SK-N-SH treated with all-trans-retinoic acid at 6 μM for 48 hours (cell line): ENCODE measurements at regions not wholly inside any gene's neighbourhood (a gene's known extent, or its start where the extent isn't known, plus 50 kb on each side); places are given as distances from the start of the nearest gene placed in this dataset.

Source experiments
- ATAC-seq: fragments of 200-7000 bp; cut with Tn5 transposase; 3 replicates; pipeline ENCODE4 v1.9.1; 2020; ENCODE audit warnings: mild to moderate bottlenecking, moderate library complexity
- ARNTL ChIP-seq: fragments of 450-650 bp; formaldehyde crosslinking; IDR thresholded peaks from 2 replicates; pipeline ENCODE4 v1.5.0; 2020; ENCODE audit warnings: low read depth, mild to moderate bottlenecking, moderate library complexity, borderline replicate concordance
- BACH2 ChIP-seq: fragments of 250-450 bp; sonication (Bioruptor Pico); IDR thresholded peaks from 2 replicates; pipeline ENCODE4 v1.9.0; 2021; ENCODE audit warnings: mild to moderate bottlenecking, borderline replicate concordance
- GLIS3 ChIP-seq: fragments of 250-450 bp; sonication (Bioruptor Pico); IDR thresholded peaks from 2 replicates; pipeline ENCODE4 v1.5.0; 2020; ENCODE audit warnings: mild to moderate bottlenecking, moderate library complexity
- ISL1 ChIP-seq: fragments of 250-450 bp; sonication (Bioruptor Pico); IDR thresholded peaks from 2 replicates; pipeline ENCODE4 v2.1.2; 2022; ENCODE audit warnings: mild to moderate bottlenecking, moderate library complexity
- OSR1 ChIP-seq: fragments of 250-450 bp; sonication (Bioruptor Pico); IDR thresholded peaks from 2 replicates; pipeline ENCODE4 v1.8.0; 2022; ENCODE audit warnings: moderate library complexity, mild to moderate bottlenecking, inconsistent platforms
- PPARA ChIP-seq: fragments of 250-450 bp; sonication (Bioruptor Pico); IDR thresholded peaks from 2 replicates; pipeline ENCODE4 v1.5.0; 2020; ENCODE audit warnings: mild to moderate bottlenecking, borderline replicate concordance
- TCF4 ChIP-seq: fragments of 250-450 bp; sonication (Bioruptor Pico); IDR thresholded peaks from 2 replicates; pipeline ENCODE4 v1.8.0; 2021; ENCODE audit warnings: mild to moderate bottlenecking, moderate library complexity, borderline replicate concordance
- TOX ChIP-seq: fragments of 250-450 bp; sonication (Bioruptor Pico); IDR thresholded peaks from 2 replicates; pipeline ENCODE4 v1.8.0; 2021; ENCODE audit warnings: mild to moderate bottlenecking, moderate library complexity, borderline replicate concordance
- ZC3H10 ChIP-seq: fragments of 250-450 bp; sonication (Bioruptor Pico); IDR thresholded peaks from 2 replicates; pipeline ENCODE4 v1.5.1; 2021; ENCODE audit warnings: mild to moderate bottlenecking, moderate library complexity
- ZFP3 ChIP-seq: fragments of 250-450 bp; sonication (Bioruptor Pico); IDR thresholded peaks from 2 replicates; pipeline ENCODE4 v1.5.0; 2020; ENCODE audit warnings: mild to moderate bottlenecking, moderate library complexity
- ZFP30 ChIP-seq: fragments of 450-650 bp; formaldehyde crosslinking; IDR thresholded peaks from 2 replicates; pipeline ENCODE4 v1.5.0; 2022; ENCODE audit warnings: mild to moderate bottlenecking, moderate library complexity
- ZNF565 ChIP-seq: fragments of 450-650 bp; formaldehyde crosslinking; conservative IDR thresholded peaks from 2 replicates; pipeline ENCODE4 v1.5.0; 2020; ENCODE audit warnings: low read depth, mild to moderate bottlenecking, moderate library complexity
- ZNF70 ChIP-seq: fragments of 450-650 bp; formaldehyde crosslinking; IDR thresholded peaks from 2 replicates; pipeline ENCODE4 v1.5.0; 2020; ENCODE audit warnings: mild to moderate bottlenecking, moderate library complexity
- ZNF8 ChIP-seq: fragments of 450-650 bp; formaldehyde crosslinking; IDR thresholded peaks from 2 replicates; pipeline ENCODE4 v1.5.0; 2020; ENCODE audit warnings: mild to moderate bottlenecking, moderate library complexity
- TF ChIP-seq, protein P1 (sequence below): fragments of 250-450 bp; sonication (Bioruptor Pico); IDR thresholded peaks from 2 replicates; pipeline ENCODE4 v1.5.0; 2020; ENCODE audit warnings: mild to moderate bottlenecking, moderate library complexity
- TF ChIP-seq, protein P2 (sequence below): fragments of 250-450 bp; sonication (Bioruptor Pico); IDR thresholded peaks from 2 replicates; pipeline ENCODE4 v1.5.1; 2020; ENCODE audit warnings: low read depth, mild to moderate bottlenecking, moderate library complexity
- TF ChIP-seq, protein P3 (sequence below): fragments of 250-450 bp; sonication (Bioruptor Pico); IDR thresholded peaks from 2 replicates; pipeline ENCODE4 v1.8.0; 2020; ENCODE audit warnings: mild to moderate bottlenecking, moderate library complexity, borderline replicate concordance

DNA sequence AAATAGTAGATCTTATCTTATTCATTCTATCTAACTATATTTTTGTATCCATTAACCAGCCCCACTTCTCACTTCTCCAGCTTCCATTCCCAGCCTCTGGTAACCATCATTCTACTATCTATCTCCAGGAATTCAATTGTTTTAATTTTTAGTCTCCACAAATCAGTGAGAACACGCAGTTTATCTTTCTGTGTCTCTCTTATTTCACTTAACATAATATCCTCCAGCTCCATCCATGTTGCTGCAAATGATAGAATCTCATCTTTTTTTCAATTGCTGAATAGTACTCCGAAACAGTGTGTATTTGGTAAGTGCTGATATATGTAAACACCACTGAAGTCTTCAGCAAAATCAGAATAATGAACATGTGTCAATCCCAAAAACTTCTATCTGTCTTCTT, 587.2 kb upstream of the ATP2B1 start:
- ATAC-seq, result no peak
- TF ChIP-seq, protein P1, sequence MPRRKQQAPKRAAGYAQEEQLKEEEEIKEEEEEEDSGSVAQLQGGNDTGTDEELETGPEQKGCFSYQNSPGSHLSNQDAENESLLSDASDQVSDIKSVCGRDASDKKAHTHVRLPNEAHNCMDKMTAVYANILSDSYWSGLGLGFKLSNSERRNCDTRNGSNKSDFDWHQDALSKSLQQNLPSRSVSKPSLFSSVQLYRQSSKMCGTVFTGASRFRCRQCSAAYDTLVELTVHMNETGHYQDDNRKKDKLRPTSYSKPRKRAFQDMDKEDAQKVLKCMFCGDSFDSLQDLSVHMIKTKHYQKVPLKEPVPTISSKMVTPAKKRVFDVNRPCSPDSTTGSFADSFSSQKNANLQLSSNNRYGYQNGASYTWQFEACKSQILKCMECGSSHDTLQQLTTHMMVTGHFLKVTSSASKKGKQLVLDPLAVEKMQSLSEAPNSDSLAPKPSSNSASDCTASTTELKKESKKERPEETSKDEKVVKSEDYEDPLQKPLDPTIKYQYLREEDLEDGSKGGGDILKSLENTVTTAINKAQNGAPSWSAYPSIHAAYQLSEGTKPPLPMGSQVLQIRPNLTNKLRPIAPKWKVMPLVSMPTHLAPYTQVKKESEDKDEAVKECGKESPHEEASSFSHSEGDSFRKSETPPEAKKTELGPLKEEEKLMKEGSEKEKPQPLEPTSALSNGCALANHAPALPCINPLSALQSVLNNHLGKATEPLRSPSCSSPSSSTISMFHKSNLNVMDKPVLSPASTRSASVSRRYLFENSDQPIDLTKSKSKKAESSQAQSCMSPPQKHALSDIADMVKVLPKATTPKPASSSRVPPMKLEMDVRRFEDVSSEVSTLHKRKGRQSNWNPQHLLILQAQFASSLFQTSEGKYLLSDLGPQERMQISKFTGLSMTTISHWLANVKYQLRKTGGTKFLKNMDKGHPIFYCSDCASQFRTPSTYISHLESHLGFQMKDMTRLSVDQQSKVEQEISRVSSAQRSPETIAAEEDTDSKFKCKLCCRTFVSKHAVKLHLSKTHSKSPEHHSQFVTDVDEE (CRISPR knock-in tag), result no peak
- peak; percentile 82 for TF ChIP-seq ZNF70 (CRISPR knock-in tag)

DNA sequence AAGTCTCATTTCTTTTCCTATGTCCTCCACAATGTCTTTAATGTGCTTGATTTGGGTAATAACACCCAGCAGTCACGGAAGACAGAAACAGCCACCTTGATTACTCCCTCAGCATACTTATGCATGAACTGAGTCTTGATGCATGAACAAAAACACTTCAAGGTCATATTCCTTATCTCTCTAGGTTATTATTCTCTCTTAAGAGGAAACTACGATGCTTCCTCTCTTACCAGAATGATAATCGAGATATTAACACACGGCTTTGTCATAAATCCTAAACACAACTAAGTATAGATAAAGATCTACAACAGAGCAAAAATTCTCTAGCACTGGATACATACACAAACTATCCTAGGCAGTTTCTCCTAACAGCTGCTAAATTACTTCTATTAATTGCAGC, 583.5 kb upstream of the ATP2B1 start:
- TF ChIP-seq OSR1 (CRISPR knock-in tag), result no peak
- TF ChIP-seq ISL1 (CRISPR knock-in tag), result no peak
- TF ChIP-seq TCF4 (CRISPR knock-in tag), result no peak
- TF ChIP-seq, all 23 proteins: peak for 0
- no peak for ATAC-seq

DNA sequence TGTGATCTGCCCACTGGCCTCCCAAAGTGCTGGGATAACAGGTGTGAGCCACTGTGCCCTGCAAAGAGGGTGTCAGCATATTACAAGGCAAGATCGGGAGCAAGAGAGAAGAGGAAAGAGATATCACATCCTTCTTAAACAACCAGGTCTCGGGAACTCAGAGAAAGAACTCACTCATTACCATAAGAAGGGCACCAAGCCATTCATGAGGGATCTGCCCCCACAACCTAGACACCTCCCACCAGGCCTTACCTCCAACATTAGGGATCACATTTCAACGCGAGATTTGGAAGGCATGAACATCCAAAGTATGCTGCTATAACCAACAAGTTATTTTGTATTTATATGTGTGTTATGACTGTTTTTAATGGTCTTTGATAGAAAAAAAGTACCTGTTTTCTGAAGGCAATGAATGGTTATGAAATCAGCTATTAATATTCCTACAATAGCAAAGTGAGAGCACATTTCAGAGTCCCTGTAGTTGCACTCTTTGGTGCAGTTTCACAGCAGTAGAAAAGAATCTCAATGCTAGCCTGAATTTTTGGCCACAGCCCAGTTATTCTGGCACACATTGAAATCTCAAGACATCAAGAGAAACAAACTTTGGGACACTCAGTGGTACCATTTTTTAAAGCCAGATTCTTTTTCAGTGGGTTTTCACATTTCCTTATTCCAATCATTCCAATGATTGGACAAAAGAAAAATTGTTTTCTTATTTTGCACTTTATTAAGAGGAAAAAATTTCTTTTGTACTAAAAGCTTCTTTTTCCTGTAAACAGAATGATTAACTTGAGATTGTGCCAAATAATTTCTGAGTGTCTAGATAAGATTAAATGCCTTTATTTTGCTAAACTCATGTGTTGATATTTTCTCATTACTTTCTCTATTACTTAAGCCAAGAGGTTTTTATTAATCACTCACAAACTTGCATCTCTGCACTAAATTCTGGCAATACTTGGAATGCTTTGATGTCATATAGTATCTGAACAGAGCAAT, 582.6 kb upstream of the ATP2B1 start:
- no peak for ATAC-seq
- TF ChIP-seq ISL1 (CRISPR knock-in tag) (no peak), GLIS3 (CRISPR knock-in tag) (no peak), ZNF70 (CRISPR knock-in tag) (no peak), BACH2 (CRISPR knock-in tag) (no peak), TCF4 (CRISPR knock-in tag) (no peak), ZNF8 (CRISPR knock-in tag) (no peak), ZFP30 (no peak), PPARA (CRISPR knock-in tag) (no peak), ZFP3 (CRISPR knock-in tag) (no peak), ZNF565 (CRISPR knock-in tag) (no peak), TOX (CRISPR knock-in tag) (no peak)
- TF ChIP-seq, protein P2, sequence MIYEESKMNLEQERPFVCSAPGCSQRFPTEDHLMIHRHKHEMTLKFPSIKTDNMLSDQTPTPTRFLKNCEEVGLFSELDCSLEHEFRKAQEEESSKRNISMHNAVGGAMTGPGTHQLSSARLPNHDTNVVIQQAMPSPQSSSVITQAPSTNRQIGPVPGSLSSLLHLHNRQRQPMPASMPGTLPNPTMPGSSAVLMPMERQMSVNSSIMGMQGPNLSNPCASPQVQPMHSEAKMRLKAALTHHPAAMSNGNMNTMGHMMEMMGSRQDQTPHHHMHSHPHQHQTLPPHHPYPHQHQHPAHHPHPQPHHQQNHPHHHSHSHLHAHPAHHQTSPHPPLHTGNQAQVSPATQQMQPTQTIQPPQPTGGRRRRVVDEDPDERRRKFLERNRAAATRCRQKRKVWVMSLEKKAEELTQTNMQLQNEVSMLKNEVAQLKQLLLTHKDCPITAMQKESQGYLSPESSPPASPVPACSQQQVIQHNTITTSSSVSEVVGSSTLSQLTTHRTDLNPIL (CRISPR knock-in tag), result no peak

DNA sequence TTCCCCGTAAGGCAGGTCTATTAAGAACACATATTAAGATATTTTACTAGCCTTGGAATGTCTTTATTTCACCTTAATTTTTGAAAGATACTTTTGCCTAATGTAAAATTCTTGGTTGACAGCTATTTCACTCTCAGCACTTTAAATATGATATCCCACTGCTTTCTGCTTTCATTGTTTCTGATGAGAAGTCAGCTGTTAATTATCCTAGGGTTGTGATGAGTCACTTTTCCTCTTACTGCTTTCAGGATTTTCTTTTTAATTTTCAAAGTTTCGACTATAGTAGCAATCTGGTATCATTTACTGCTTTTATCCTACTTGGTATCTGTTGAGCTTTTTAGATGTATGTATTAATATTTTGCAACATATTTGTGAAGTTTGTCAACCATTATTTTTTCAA, 578.9 kb upstream of the ATP2B1 start:
- no peak for TF ChIP-seq GLIS3 (CRISPR knock-in tag)
- ATAC-seq, result no peak

DNA sequence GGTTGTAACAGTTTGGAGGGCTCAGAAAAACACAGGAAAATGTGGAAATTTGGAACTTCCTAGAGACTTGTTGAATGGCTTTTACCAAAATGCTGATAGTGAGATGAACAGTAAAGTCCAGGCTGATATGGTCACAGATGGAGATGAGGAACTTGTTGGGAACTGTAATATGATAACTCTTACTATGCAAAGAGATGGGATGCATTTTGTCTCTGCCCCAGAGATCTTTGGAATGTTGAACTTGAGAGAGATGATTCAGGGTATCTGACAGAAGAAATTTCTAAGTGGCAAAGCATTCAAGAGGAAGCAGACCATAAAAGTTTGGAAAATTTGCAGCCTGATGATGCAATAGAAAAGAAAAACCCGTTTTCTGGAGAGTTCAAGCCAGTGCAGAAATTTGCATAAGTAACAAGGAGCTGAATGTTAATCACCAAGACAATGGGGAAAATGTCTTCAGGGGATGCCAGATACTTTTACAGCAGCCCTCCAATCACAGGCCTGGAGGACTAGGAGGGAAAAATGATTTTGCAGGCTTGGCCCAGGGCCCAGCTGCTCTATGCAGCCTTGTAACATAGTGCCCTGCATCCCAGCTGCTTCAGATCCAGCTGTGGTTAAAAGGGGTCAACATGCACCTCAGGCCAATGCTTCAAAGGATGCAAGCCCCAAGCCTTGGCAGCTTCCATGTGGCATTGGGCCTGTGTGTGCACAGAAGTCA, 572.7 kb upstream of the ATP2B1 start:
- no peak for ATAC-seq
- TF ChIP-seq OSR1 (CRISPR knock-in tag), result no peak
- TF ChIP-seq BACH2 (CRISPR knock-in tag), result no peak
- no peak for TF ChIP-seq ZNF565 (CRISPR knock-in tag)
- TF ChIP-seq, protein P1 (CRISPR knock-in tag), result no peak

DNA sequence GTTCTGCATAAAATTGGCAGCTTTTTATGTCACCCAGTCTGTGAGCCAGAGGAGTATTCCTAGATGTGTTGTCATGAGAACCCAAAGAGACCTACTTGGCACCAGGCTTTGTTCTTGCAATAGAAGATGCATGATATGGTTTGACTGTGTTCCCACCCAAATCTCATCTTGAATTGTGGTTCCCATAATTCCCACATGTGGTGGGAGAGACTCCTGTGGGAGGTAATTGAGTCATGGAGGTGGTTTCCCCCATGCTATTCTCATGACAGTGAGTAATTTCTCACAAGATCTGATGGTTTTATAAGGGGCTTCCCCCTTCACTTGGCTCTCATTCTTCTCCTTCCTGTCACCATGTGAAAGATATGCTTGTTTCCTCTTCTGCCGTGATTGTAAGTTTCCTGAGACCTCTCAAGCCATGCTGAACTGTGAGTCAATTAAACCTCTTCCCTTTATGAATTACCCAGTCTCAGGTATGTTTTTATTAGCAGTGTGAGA, 572.0 kb upstream of the ATP2B1 start:
- no peak for TF ChIP-seq OSR1 (CRISPR knock-in tag)
- TF ChIP-seq, protein P1 (CRISPR knock-in tag), result no peak
- TF ChIP-seq BACH2 (CRISPR knock-in tag), result no peak
- TF ChIP-seq, protein P3, sequence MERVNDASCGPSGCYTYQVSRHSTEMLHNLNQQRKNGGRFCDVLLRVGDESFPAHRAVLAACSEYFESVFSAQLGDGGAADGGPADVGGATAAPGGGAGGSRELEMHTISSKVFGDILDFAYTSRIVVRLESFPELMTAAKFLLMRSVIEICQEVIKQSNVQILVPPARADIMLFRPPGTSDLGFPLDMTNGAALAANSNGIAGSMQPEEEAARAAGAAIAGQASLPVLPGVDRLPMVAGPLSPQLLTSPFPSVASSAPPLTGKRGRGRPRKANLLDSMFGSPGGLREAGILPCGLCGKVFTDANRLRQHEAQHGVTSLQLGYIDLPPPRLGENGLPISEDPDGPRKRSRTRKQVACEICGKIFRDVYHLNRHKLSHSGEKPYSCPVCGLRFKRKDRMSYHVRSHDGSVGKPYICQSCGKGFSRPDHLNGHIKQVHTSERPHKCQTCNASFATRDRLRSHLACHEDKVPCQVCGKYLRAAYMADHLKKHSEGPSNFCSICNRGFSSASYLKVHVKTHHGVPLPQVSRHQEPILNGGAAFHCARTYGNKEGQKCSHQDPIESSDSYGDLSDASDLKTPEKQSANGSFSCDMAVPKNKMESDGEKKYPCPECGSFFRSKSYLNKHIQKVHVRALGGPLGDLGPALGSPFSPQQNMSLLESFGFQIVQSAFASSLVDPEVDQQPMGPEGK (CRISPR knock-in tag), result no peak
- no peak for TF ChIP-seq ZFP3 (CRISPR knock-in tag)
- TF ChIP-seq ZNF70 (CRISPR knock-in tag), result no peak
- TF ChIP-seq ZNF8 (CRISPR knock-in tag), result no peak
- TF ChIP-seq ZC3H10 (CRISPR knock-in tag), result no peak
- no peak for TF ChIP-seq ARNTL (CRISPR knock-in tag)
- ATAC-seq, result no peak
